T-helper 2 cell treated with Interferon-gamma antibody and Interleukin-4, amounts not matched to agents 5 μg/mL and 100 μg/mL, for 36 hours (primary cell): ENCODE measurements at regions not wholly inside any gene's neighbourhood (a gene's known extent, or its start where the extent isn't known, plus 50 kb on each side); places are given as distances from the start of the nearest gene placed in this dataset.

Source experiments
- DNase-seq: peaks from one replicate; pipeline ENCODE4 v3.0.0; 2021; ENCODE audit warnings: low spot score
- H3K27ac Mint-ChIP-seq: one replicate; pipeline ENCODE4 v1.8.0; 2021; ENCODE audit warnings: mild to moderate bottlenecking, mixed read lengths
- H3K27me3 Mint-ChIP-seq: one replicate; pipeline ENCODE4 v1.8.0; 2021; ENCODE audit warnings: low read depth, mixed read lengths
- H3K36me3 Mint-ChIP-seq: one replicate; pipeline ENCODE4 v1.8.0; 2021; ENCODE audit warnings: low read depth, mixed read lengths
- H3K4me1 Mint-ChIP-seq: one replicate; pipeline ENCODE4 v1.8.0; 2021; ENCODE audit warnings: low read depth, mixed read lengths
- H3K4me3 Mint-ChIP-seq: one replicate; pipeline ENCODE4 v1.8.0; 2022; ENCODE audit warnings: mild to moderate bottlenecking, moderate library complexity, mixed read lengths
- H3K9me3 Mint-ChIP-seq: one replicate; pipeline ENCODE4 v1.8.0; 2021; ENCODE audit warnings: mixed read lengths

- no peak for DNase-seq
- H3K4me3 Mint-ChIP-seq: no peak overlapping the region
- H3K36me3 Mint-ChIP-seq: no peaks in the 10 kb centered on the region
- H3K9me3 Mint-ChIP-seq: peaks cover 22% of the 10 kb centered on the region
- H3K27me3 Mint-ChIP-seq: no peaks in the 10 kb centered on the region
- no peaks in the 10 kb centered on the region for H3K4me1 Mint-ChIP-seq
- H3K27ac Mint-ChIP-seq: no peak overlapping the region
Observed at GRCh38 chr18:30929718-30930117, 112.8 kb downstream of the DSC3 start.

DNA sequence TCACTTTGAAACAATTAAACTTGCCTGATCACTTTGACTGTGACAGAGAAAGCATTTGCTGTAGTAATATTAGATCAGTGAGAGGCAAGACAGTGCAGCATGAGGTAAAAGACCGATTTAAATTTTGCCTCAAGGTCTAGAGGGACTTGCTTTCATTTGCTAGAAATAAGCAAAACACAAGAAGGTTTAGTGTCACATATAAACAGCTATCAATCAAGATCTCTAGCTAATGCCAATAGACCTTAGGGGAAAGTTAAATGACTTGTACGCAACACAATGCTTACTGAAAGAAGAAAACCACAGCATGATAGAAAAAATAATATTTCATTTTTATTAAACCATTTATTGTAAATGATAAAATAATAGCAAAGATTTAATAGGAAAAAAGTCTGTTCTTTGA lies 113.5 kb downstream of the DSC3 start:
- no peaks in the 10 kb centered on the region for H3K4me1 Mint-ChIP-seq
- H3K4me3 Mint-ChIP-seq: no peak overlapping the region
- no peak for DNase-seq
- no peak overlapping the region for H3K27ac Mint-ChIP-seq
- no peaks in the 10 kb centered on the region for H3K36me3 Mint-ChIP-seq
- peaks cover 28% of the 10 kb centered on the region for H3K9me3 Mint-ChIP-seq
- no peaks in the 10 kb centered on the region for H3K27me3 Mint-ChIP-seq

GRCh38 chr18:30927517-30928075 lies 114.9 kb downstream of the DSC3 start:
- Mint-ChIP-seq H3K4me1 (no peaks in the 10 kb centered on the region), H3K4me3 (no peak overlapping the region), H3K9me3 (peaks cover 32% of the 10 kb centered on the region), H3K36me3 (no peaks in the 10 kb centered on the region), H3K27ac (no peak overlapping the region), H3K27me3 (no peaks in the 10 kb centered on the region)
- DNase-seq: no peak

GRCh38 chr18:30927042-30927441 lies 115.5 kb downstream of the DSC3 start:
- DNase-seq: no peak
- no peak overlapping the region for H3K4me3 Mint-ChIP-seq
- no peaks in the 10 kb centered on the region for H3K36me3 Mint-ChIP-seq
- H3K27me3 Mint-ChIP-seq: no peaks in the 10 kb centered on the region
- no peak overlapping the region for H3K27ac Mint-ChIP-seq
- peaks cover 37% of the 10 kb centered on the region for H3K9me3 Mint-ChIP-seq
- no peaks in the 10 kb centered on the region for H3K4me1 Mint-ChIP-seq

GRCh38 chr18:30925795-30926194 lies 116.7 kb downstream of the DSC3 start:
- Mint-ChIP-seq H3K27me3 (no peaks in the 10 kb centered on the region), H3K4me1 (no peaks in the 10 kb centered on the region), H3K27ac (no peak overlapping the region), H3K4me3 (no peak overlapping the region), H3K36me3 (no peaks in the 10 kb centered on the region), H3K9me3 (peaks cover 37% of the 10 kb centered on the region)
- no peak for DNase-seq

GRCh38 chr18:30920757-30921156 lies 121.8 kb downstream of the DSC3 start:
- Mint-ChIP-seq H3K9me3 (peaks cover 30% of the 10 kb centered on the region), H3K27me3 (no peaks in the 10 kb centered on the region), H3K4me3 (no peak overlapping the region), H3K4me1 (no peaks in the 10 kb centered on the region), H3K36me3 (no peaks in the 10 kb centered on the region), H3K27ac (no peak overlapping the region)
- DNase-seq: no peak

DNA sequence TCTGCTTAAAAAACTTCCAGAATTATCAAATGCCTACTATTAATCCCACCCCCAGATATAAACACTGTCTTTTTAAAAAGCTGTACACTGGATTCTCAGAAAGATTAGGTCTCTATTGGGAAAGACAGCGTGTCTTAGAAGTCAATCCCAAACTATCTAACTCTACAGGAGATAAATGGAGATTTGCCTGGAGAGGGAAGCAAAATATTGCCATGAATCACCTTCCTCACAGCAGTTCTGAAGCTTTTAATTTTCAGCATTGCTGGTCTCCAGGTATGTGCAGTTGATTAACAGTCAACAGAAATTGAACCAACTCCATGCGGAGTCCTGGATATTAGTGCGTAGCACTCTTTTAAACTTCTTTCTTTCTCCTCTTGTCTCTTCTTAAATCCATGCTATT lies 122.2 kb downstream of the DSC3 start:
- Mint-ChIP-seq H3K4me1 (no peaks in the 10 kb centered on the region), H3K27me3 (no peaks in the 10 kb centered on the region), H3K27ac (no peak overlapping the region), H3K36me3 (no peaks in the 10 kb centered on the region), H3K4me3 (no peak overlapping the region), H3K9me3 (peaks cover 29% of the 10 kb centered on the region)
- DNase-seq: no peak

DNA sequence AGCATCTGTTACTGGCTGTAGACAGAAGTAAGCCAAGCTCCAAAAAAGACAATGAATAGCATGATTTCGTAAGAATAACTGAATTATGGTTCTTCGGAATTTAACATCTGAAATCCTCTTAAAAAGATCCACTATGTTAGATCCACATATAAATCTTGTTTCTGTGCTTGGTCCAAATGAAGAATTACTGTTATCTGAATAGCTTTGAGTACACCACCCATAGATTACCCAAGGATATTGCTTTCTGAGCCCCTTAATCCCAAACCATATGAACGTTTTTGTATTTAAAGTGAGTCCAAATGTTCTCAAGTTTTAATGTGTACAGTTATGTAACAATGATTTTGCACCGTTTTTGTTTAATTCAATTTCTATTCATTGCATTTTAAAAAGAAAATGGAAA lies 124.9 kb downstream of the DSC3 start:
- no peaks in the 10 kb centered on the region for H3K36me3 Mint-ChIP-seq
- no peaks in the 10 kb centered on the region for H3K27me3 Mint-ChIP-seq
- H3K4me1 Mint-ChIP-seq: no peaks in the 10 kb centered on the region

DNA sequence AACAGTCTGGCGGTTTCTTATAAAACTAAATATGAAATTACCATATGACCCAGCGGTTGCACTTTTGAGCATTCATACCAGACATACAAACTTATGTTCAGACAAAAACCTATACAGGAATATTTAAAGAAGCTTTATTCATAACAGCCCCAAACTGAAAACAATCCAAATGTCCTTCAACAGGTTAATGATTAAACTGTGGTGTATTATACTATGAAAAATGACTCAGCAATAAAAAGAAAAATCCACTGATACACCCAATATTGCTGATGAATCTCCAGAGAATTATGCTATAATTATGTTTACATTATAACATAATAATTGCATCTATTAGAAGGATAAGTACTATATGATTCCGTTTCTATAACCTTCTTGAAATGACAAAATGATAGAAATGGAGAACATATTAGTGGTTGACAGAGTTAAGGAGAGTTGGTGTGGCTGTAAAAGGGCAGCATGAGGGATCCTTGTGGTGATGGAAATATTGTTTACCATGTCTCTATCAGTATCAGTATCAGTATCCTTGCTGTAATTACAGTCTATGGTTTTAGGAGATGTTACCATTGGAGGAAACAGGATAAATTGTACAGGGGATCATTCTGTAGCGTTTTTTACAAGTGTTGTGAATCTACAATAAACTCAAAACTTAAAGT lies 127.1 kb downstream of the DSC3 start:
- H3K4me3 Mint-ChIP-seq: no peak overlapping the region
- H3K36me3 Mint-ChIP-seq: no peaks in the 10 kb centered on the region
- no peaks in the 10 kb centered on the region for H3K4me1 Mint-ChIP-seq
- H3K27ac Mint-ChIP-seq: no peak overlapping the region
- H3K27me3 Mint-ChIP-seq: no peaks in the 10 kb centered on the region
- H3K9me3 Mint-ChIP-seq: peaks cover 7% of the 10 kb centered on the region
- DNase-seq: no peak

More for the DNA sequence above, 124.9 kb downstream of the DSC3 start:
- no peak overlapping the region for H3K27ac Mint-ChIP-seq
- no peak for DNase-seq
- H3K4me3 Mint-ChIP-seq: no peak overlapping the region
- peaks cover 16% of the 10 kb centered on the region for H3K9me3 Mint-ChIP-seq

GRCh38 chr18:30908381-30908780 lies 134.2 kb downstream of the DSC3 start:
- no peak overlapping the region for H3K27ac Mint-ChIP-seq
- no peak for DNase-seq
- H3K9me3 Mint-ChIP-seq: peaks cover 8% of the 10 kb centered on the region
- H3K36me3 Mint-ChIP-seq: no peaks in the 10 kb centered on the region
- no peaks in the 10 kb centered on the region for H3K4me1 Mint-ChIP-seq
- H3K4me3 Mint-ChIP-seq: no peak overlapping the region
- H3K27me3 Mint-ChIP-seq: no peaks in the 10 kb centered on the region

GRCh38 chr18:30903566-30903965 lies 139.0 kb downstream of the DSC3 start:
- H3K9me3 Mint-ChIP-seq: peaks cover 14% of the 10 kb centered on the region
- no peaks in the 10 kb centered on the region for H3K4me1 Mint-ChIP-seq
- no peak overlapping the region for H3K27ac Mint-ChIP-seq
- DNase-seq: no peak
- H3K27me3 Mint-ChIP-seq: no peaks in the 10 kb centered on the region
- H3K36me3 Mint-ChIP-seq: no peaks in the 10 kb centered on the region
- no peak overlapping the region for H3K4me3 Mint-ChIP-seq

GRCh38 chr18:30889519-30890301 lies 152.8 kb downstream of the DSC3 start:
- H3K27ac Mint-ChIP-seq: no peak overlapping the region
- no peak overlapping the region for H3K4me3 Mint-ChIP-seq
- no peaks in the 10 kb centered on the region for H3K9me3 Mint-ChIP-seq
- no peaks in the 10 kb centered on the region for H3K27me3 Mint-ChIP-seq
- no peaks in the 10 kb centered on the region for H3K4me1 Mint-ChIP-seq
- H3K36me3 Mint-ChIP-seq: no peaks in the 10 kb centered on the region
- no peak for DNase-seq

GRCh38 chr18:30888344-30888743 lies 154.2 kb downstream of the DSC3 start:
- no peak overlapping the region for H3K27ac Mint-ChIP-seq
- no peaks in the 10 kb centered on the region for H3K4me1 Mint-ChIP-seq
- H3K9me3 Mint-ChIP-seq: no peaks in the 10 kb centered on the region
- no peak for DNase-seq
- no peaks in the 10 kb centered on the region for H3K27me3 Mint-ChIP-seq
- no peaks in the 10 kb centered on the region for H3K36me3 Mint-ChIP-seq
- no peak overlapping the region for H3K4me3 Mint-ChIP-seq

DNA sequence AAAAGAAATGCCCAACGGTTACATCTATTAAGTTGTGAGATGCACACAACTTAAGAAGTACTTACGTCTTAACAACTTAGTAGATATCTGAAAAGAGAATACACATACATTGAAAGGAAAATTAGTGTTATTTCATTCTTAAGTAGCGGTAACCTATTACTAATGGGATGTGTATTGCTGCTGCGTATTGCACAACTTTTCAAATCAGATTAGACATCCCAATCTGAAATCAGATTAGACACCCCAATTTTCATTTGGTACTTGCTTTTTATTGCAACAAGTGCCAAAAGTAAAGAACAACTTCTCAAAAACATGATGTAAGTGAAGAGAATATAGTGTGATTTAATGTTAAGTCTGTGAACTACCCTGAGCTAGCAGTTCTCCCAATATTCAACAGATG lies 155.5 kb downstream of the DSC3 start:
- Mint-ChIP-seq H3K27me3 (no peaks in the 10 kb centered on the region), H3K4me3 (no peak overlapping the region), H3K36me3 (no peaks in the 10 kb centered on the region), H3K4me1 (no peaks in the 10 kb centered on the region), H3K27ac (no peak overlapping the region), H3K9me3 (no peaks in the 10 kb centered on the region)
- no peak for DNase-seq
